CMK (cell line): ENCODE measurements at regions not wholly inside any gene's neighbourhood (a gene's known extent, or its start where the extent isn't known, plus 50 kb on each side); places are given as distances from the start of the nearest gene placed in this dataset.
"Not testable (repeated sequence)": the region's sequence is repeated elsewhere in the genome, so short reads cannot be mapped to it uniquely, and the experiment has no call there.

Experiments
- DNase-seq: peaks from one replicate; pipeline ENCODE4 v3.0.0-alpha.2; 2010; ENCODE audit warnings: low read depth

DNA sequence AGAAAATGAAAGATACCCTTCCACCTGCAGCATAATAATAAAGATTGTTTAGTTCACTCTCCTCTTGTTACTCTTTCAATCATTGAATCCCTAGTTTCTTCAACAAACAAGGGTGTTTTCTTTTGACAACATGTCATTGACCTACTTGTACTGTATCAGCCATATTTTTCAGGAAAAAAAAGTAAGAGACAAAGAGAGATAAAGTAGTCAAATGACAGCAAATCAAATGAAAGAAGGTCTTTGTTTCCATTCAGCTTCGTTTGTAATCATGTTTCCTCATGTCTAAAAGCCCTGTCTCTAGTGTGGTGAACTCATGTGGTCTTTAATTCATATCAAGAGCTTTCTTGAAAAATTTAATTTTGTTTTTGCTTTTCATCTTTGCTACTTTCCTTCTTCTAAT, 557.8 kb upstream of the LRATD1 start:
- no peak for DNase-seq

DNA sequence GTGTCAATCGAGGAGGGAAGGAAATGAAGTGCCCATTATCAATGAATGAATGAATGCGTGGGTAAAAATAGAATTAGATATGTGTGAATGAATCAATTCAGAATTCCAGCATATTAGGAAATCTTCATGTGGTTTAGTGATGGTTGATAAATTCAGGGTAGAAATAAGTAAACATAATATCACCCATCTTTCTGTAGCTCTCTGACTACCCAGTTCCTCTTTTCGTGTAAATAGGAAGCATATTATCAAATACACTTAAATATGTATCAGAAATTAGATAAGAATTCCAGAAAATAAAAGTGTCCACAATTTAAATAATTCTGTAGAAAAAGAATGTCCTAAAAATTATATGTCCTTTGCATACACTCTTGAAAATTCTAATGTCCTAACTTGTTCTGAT, 552.9 kb upstream of the LRATD1 start:
- DNase-seq: no peak

DNA sequence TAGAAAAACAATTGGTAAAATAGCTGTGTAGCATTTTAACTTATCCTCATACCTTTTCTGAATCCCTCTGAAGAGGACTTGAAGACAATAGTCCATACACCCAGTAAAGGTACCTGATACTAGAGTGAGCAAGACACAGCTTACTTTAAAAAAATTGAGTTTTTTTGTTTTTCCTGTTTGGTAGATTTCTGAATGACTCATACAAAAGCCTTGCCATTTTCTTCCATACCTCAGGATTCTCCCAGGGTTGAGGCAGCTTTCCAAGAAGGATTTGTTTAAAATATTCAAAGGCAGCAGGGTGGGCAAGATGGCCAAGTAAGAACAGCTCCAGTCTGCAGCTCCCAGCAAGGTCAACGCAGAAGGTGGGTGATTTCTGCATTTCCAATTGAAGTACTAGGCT, 551.0 kb upstream of the LRATD1 start:
- no peak for DNase-seq

DNA sequence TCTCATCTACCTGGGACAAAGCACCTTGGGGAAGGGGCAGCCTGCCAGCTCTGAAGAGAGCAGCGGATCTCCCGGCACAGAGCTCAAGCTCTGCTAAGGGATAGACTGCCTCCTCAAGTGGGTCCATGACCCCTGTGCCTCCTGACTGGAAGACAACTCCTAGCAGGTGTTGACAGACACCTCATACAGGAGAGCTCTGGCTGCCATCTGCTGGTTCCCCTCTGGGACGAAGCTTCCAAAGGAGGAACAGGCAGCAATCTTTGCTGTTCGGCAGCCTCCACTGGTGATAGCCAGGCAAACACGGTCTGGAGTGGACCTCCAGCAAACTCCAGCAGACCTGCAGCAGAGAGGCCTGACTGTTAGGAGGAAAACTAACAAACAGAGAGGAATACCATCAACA, 549.9 kb upstream of the LRATD1 start:
- no peak for DNase-seq

DNA sequence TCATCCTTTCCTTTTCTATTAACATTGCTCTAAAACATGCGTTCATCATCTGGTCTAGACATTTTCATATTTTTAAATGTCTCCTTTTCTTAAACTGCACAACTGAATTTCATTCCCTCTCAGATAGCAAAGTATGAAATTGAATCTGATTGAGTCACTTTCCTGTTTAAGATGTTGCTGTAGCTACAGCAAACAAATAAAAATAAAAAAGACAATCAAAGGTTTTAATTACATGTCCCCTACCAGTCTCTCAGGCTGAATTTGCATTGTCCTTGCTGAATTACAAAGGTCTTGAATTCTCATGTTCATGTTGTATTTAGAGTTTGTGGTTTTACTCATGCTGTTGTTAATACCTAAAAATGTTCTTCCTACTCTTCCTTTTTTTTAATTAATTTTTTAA, 537.9 kb upstream of the LRATD1 start:
- DNase-seq: no peak

DNA sequence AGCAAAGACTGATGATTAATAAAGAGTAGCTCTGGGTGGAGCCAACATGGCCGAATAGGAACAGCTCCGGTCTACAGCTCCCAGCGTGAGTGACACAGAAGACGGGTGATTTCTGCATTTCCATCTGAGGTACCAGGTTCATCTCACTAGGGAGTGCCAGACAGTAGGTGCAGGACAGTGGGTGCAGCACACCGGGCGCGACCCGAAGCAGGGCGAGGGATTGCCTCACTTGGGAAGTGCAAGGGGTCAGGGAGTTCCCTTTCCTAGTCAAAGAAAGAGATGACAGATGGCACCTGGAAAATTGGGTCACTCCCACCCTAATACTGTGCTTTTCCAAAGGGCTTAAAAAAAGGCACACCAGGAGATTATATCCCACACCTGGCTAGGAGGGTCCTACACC, 533.4 kb upstream of the LRATD1 start:
- DNase-seq: not testable (repeated sequence)

DNA sequence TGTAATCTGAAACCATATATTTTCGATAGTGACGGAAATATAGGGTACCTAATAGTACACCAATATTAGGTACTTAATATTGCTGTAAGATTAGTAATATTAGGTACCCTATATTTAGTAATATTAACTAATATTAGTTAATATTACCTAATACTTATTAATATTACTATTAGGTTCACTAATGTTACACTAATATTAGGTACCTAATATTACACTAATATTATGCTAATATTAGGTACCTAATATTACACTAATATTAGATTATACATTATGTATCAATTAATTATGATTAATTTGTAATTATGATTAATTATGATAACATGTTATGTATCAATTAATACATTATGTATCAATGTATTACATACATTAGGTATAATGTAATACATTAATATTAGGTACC, 518.2 kb upstream of the LRATD1 start:
- no peak for DNase-seq

DNA sequence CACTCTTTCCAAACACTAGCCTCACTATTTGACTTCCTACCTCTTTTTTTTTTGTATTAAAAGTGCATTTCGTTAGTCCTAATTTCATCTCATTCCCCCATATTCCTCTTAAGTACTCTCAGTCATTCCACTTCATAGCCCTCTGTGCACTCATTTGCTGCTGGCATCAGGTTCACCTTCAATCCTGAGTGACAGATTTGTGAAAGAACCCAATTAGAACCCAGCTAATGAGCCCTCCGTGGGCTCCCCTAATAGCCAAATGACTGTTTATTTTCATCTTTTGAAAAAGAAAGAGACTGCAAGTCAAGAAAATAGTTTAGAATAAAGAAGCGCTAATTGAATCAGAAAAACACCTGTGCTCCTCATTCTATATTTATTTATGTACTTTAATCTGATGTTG, 512.1 kb upstream of the LRATD1 start:
- DNase-seq: no peak

DNA sequence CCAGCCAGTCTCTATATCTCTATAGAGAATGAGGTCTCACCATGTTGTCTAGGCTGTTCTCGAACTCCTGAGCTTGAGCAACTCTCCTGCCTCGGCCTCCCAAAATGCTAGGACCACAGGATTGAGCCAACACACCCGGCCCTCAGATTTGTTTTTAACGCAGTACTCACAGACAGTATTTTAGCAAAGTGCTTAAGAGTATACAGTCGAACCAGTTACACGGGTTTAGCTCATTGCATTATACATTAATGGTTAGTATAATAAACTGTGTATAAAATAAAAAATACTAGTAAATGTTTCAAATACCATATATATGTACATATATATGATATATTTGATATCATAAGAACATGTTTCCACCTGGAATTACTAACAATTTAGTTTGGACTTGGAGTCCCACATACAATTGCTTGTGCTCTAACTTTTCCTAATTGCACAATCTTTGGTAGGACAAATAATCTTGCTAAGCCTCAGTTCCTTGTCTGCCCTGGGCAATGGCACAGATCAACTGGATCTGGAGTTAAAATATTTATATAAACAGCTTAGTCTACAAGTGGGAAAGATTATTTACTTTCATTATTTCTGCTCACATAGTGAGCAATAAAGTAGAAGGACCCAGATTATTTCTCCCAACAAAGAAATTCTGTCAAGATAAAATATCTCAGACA, 508.9 kb upstream of the LRATD1 start:
- DNase-seq: no peak

DNA sequence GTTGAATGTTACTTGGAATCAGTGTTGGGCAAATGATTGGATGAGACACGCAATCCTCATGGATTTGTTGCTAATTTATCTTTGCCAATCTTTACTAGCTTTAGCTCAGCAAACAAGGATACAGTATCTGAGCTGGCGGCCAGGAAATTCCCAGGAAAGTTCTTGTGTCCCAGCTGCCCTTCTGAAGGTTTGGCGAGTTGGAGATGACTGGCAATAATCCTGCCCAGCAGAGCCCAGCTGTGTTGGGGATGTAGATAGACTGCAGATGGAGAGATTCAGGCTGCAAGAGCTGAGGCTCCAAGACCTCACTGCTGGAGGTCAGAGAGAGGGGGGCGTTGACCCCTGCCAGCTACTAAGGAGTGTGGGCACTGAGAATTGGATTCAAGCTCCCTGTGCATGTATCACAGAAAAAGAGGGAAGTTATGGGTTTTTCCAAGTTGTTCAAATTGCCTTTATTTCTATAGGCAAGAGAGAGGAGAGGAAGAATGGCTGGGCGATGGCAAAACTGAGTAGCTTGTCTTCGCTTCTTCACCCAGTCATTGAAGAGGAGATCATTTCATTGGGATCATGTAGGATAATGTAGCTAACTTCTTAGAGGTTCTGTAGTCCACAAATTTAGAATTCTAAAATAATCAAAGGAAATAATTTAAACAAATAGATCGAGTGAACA, 506.8 kb upstream of the LRATD1 start:
- no peak for DNase-seq

DNA sequence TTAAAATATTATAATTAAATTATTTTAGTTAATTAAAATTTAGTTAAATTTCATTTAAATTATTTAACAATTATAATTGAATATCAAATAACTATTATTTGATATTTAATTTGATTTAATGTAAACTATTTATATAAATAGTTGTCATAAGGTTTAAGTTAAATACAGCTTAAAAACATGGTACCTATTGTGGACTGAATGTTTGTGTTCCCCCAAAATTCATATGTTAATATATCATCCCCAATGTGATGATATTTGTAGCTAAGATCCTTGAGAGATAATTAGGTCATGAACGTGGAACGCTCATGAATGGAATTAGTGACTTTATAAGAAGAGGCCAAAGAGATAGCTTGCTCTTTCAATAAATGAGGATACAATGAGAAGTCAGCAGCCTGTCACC, 505.7 kb upstream of the LRATD1 start:
- no peak for DNase-seq

DNA sequence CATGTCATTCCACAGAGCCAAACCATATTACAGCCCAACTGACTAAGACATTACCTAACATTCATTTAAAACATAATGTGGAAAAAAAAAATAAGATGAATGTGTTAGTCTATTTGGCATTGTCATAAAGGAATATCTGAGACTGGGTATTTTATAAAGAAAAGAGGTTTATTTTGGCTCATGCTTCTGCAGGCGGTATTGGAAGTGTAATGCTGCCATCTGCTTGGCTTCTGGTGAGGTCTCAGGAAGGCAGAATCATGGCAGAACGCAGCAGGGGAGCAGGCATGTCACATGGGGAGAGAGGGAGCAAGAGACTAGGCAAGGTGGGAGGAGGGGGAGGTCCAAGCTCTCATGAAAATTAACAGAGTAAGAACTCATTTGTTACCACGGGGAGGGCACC, 504.8 kb upstream of the LRATD1 start:
- no peak for DNase-seq

DNA sequence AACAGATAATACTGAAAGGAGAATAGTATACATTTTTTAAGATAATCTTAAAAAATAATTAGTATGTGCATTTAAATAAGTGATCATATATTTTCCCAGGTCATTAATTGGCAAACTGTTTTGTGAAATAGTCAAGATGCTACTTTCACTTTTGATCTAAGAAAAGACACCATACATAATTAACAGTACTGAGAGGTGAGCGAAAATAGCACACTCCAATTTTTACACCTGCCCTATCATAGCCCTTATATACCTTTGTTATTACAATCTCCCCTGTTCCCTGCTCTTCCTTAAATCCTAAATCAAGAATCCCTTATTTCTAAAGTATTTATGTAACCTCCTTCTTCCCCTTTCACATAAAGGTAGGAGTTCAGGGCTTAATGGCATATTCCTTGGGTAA, 500.1 kb upstream of the LRATD1 start:
- no peak for DNase-seq

DNA sequence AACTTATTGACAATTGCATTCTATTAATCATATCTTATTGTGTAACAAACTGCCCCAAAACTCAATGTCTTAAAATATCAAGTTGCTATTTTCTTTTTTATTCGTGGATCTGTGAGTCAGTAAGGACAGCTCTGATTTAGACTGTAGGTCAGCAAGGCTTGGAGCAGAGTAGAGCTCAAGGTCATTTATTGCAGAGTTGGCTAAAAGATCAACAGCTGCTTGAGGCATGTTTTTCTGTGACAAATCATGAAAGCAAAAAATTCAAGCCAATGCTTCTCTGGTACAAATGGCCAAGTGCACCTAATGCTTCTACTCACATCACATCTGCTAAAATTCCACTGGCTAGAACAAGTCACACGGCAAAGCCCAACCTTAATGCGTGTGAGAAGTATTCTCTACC, 497.7 kb upstream of the LRATD1 start:
- no peak for DNase-seq

DNA sequence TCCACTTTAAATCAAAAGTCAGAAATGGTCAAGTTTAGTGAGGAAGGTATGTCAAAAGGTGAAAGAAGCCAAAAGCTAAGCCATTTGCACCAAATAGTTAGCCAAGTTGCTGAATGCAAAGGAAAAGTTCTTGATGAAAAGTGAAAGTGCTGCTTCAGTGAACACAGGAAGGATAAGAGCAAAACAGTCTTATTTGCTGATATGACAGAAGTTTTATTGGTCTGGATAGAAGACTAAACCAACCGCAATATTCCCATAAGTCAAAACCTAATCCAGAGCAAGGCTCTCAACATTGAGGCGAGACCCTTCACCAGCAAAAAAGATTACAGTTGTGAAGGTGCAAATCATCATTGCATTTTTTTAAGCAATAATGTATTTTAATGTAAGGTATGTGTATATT, 496.5 kb upstream of the LRATD1 start:
- DNase-seq: no peak

DNA sequence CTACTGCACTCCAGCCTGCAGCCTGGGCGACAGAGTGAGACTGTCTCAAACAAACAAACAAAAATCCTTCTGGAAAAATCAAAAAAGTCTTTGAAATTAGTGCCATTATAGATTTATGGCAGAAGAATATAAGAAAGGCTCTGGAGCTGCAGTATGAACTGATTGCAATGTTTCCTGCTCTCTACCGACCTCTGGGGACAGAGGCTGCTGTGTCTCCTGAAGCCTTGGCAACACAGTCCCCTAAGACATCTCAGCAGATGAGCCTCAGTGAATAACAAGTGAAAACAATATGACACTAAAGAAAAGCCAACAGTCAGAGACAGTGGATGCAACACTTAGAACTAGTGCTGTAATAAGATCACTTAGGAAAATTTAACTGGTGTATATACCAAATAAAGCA, 494.9 kb upstream of the LRATD1 start:
- DNase-seq: no peak

DNA sequence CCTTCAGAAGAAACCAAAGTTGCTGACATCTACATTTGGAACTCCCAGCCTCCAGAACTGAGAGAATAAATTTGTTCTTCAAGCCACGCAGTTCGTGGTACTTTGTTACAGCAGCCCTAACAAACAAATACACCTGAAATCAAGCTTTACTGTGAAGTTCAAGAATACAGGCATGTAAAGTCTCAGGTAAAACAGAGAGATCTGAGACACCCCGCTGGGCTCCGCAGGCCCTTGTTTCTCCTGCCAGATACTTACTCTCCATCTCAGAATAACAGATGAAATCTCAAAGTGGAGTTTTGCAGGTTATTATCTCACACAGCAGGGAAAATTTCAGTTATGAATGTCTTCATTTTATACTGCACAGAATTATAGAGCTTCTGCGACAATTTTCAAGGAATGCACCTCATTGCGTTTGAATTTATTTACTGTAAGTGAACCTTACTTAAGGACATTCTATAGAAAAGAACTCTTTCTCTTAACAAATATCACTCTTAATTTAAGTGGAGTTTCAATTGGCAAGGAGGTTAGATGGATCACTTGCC, 492.4 kb upstream of the LRATD1 start:
- DNase-seq: no peak

DNA sequence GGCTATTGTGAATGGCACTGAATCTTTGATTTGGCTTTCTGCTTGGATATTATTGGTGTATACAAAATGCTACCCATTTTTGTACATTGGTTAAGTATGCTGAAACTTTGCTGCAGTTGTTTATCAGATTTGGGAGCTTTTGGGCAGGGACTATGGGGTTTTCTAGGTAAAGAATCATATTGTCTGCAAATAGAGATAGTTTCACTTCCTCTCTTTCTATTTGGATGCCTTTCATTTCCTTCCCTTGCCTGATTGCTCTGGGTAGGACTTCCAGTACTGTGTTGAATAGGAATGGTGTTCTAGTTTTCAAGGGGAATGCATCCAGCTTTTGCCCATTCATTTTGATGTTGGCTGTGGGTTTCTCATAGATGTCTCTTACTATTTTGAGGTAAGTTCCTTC, 489.1 kb upstream of the LRATD1 start:
- no peak for DNase-seq

DNA sequence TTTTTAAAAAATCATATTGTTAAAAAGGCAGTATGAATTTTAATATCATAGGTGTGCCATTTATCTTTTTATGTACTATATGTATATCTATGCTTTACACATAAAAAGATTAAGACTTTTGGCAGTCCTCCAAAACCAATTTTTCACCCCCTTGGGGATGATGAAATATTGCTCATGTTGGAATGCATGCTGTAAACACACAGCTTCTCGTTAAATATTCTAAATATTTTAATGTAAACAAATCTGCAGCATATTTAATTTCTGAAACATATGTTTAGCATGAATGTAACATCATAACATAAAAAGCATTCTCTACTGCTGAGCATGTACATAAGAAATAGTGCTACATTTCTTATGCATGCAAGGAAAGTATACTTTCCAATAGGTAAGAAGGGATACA, 484.3 kb upstream of the LRATD1 start:
- no peak for DNase-seq

DNA sequence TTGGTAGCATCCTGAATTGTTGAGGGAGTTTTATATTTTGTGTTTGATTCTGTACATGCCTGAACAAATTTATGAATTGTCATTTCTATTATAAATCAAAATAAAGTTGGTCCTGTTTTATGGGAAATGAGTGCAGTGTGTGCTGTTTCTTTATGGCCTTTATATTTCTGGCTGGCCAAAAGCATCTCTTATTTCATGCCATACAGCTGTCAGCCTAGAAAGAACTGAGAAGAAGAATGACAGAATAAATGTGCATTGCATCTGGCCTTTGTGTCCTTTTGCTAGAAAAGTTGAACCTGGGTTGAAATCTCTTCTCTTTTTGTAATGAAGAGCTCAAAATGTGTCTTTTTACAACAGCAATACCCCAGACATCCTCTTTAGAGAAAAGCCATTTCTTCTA, 474.7 kb upstream of the LRATD1 start:
- no peak for DNase-seq

DNA sequence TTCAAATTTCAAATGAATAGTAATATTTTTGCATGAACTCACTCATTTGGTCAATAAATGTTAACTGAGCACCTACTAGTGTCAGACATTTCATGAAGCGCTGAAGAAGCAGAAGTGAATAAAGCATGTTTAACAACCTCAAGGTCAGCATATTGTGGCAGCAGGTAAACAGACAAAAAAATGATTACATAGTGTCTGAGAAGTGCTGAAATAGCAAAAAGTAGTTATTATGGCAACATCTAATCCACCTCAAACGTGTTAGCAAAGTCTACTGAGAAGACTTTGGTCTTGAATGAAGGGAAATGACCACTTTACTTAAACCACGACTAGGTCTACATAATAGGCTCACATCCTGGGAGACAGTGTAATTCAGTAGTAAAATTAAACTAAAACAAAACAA, 452.2 kb upstream of the LRATD1 start:
- no peak for DNase-seq

DNA sequence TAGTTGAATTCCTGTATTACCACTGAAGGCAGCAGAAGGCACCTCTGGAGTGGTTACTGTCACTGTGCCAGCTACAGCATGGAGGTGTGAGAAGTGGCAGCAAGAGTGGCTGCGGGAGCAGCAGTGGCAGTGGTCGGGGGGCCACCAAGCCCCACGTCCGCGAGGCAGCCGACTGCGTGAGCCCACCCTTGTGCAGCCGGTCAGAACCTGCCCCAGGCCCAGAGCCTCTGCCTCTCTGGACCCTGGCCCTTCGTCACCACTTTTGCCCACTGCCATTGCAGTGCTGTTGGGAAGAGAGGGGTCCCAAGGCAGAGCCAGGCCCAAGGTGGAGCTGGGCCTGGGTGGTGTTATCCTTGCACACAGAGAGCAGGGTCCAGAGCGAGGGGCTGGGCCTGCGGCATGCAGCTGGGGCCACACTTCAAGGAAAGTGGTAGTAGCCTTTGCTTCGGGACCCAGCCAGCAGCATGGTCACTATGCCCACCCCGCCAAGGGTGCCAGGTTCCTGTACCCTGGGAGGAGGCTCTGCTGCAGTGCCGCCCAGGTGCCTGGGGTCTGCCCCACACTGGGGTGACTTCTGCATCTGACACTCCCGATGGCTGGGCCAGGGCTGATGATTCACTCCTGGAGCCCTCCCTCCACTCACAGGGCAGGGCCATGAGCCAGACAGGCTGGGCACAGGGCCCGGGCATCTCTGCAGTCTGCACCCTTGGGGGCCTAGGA, 450.1 kb upstream of the LRATD1 start:
- no peak for DNase-seq

DNA sequence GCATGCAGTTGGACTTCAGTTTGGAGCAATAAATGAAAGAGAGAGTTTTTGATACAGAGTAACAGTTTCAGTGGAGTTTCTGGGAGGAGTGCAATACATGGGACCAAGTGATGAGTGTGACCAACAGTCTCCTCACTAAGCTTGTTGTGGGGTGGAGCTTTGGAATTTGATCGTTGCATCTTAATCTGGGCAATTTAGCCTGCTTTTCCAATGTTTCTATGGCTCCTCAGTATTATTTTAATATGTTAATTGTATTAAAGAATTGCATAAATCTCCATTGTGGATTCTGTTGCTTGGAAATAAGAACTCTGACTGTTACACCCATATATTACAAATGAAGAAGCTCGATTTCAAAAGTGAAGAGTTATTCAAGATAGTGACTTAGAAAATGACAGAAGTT, 446.6 kb upstream of the LRATD1 start:
- DNase-seq: no peak
